Progenitor cell of endocrine pancreas (in vitro differentiated cells): ENCODE measurements at regions not wholly inside any gene's neighbourhood (a gene's known extent, or its start where the extent isn't known, plus 50 kb on each side); places are given as distances from the start of the nearest gene placed in this dataset.

Experiments
- DNase-seq: peaks from one replicate; pipeline ENCODE4 v3.0.0; 2021; ENCODE audit warnings: low spot score; ENCODE audit not compliant: unreplicated experiment
- H3K27ac Mint-ChIP-seq: 2 replicates; pipeline ENCODE4 v1.8.0; 2021; ENCODE audit warnings: mild to moderate bottlenecking, moderate library complexity, mixed read lengths
- H3K27me3 Mint-ChIP-seq: 2 replicates; pipeline ENCODE4 v1.8.0; 2021; ENCODE audit warnings: mixed read lengths
- H3K36me3 Mint-ChIP-seq: 2 replicates; pipeline ENCODE4 v1.8.0; 2022; ENCODE audit warnings: mixed read lengths; ENCODE audit not compliant: insufficient read depth
- H3K4me1 Mint-ChIP-seq: 2 replicates; pipeline ENCODE4 v1.8.0; 2021; ENCODE audit warnings: low read depth, mixed read lengths
- H3K4me3 Mint-ChIP-seq: 2 replicates; pipeline ENCODE4 v1.8.0; 2021; ENCODE audit warnings: low read depth, mild to moderate bottlenecking, moderate library complexity, mixed read lengths
- H3K9me3 Mint-ChIP-seq: 2 replicates; pipeline ENCODE4 v1.8.0; 2021; ENCODE audit warnings: low read depth, mixed read lengths
- CTCF ChIP-seq: fragments of 200-600 bp; sonication (generic); IDR thresholded peaks from one replicate; pipeline ENCODE4 v1.5.0; 2021; ENCODE audit warnings: antibody characterized with exemption, mild to moderate bottlenecking; ENCODE audit not compliant: unreplicated experiment

GRCh38 chr4:107153228-107153627 lies 117.1 kb upstream of the DKK2 start:
- H3K4me1 Mint-ChIP-seq: peaks cover 12% of the 10 kb centered on the region
- peak; percentile 20 for TF ChIP-seq CTCF
- no peak for DNase-seq
- H3K9me3 Mint-ChIP-seq: peaks cover 11% of the 10 kb centered on the region
- no peaks in the 10 kb centered on the region for H3K36me3 Mint-ChIP-seq
- no peaks in the 10 kb centered on the region for H3K27me3 Mint-ChIP-seq
- no peak overlapping the region for H3K27ac Mint-ChIP-seq
- H3K4me3 Mint-ChIP-seq: no peak overlapping the region

- TF ChIP-seq CTCF: no peak
- Mint-ChIP-seq H3K27ac (no peak overlapping the region), H3K4me1 (peaks cover 14% of the 10 kb centered on the region), H3K4me3 (no peak overlapping the region), H3K27me3 (no peaks in the 10 kb centered on the region), H3K36me3 (no peaks in the 10 kb centered on the region), H3K9me3 (peaks cover 13% of the 10 kb centered on the region)
- no peak for DNase-seq
Observed at GRCh38 chr4:107151173-107151572, 115.1 kb upstream of the DKK2 start.

GRCh38 chr4:107148904-107149303 lies 112.8 kb upstream of the DKK2 start:
- no peak for DNase-seq
- H3K27me3 Mint-ChIP-seq: no peaks in the 10 kb centered on the region
- peaks cover 8% of the 10 kb centered on the region for H3K4me1 Mint-ChIP-seq
- peaks cover 18% of the 10 kb centered on the region for H3K9me3 Mint-ChIP-seq
- H3K27ac Mint-ChIP-seq: no peak overlapping the region
- H3K4me3 Mint-ChIP-seq: no peak overlapping the region
- TF ChIP-seq CTCF: no peak
- no peaks in the 10 kb centered on the region for H3K36me3 Mint-ChIP-seq

GRCh38 chr4:107147873-107148272 lies 111.8 kb upstream of the DKK2 start:
- no peak for TF ChIP-seq CTCF
- peaks cover 18% of the 10 kb centered on the region for H3K9me3 Mint-ChIP-seq

GRCh38 chr4:107138433-107138832 lies 102.3 kb upstream of the DKK2 start:
- no peak for DNase-seq
- H3K4me3 Mint-ChIP-seq: no peak overlapping the region
- peaks cover 4% of the 10 kb centered on the region for H3K9me3 Mint-ChIP-seq
- peak overlapping the region; percentile 22 for H3K27ac Mint-ChIP-seq
- no peaks in the 10 kb centered on the region for H3K27me3 Mint-ChIP-seq
- peaks cover 21% of the 10 kb centered on the region for H3K4me1 Mint-ChIP-seq
- TF ChIP-seq CTCF: no peak
- no peaks in the 10 kb centered on the region for H3K36me3 Mint-ChIP-seq

More at GRCh38 chr4:107147873-107148272, 111.8 kb upstream of the DKK2 start:
- H3K36me3 Mint-ChIP-seq: no peaks in the 10 kb centered on the region
- no peaks in the 10 kb centered on the region for H3K27me3 Mint-ChIP-seq
- no peak overlapping the region for H3K4me3 Mint-ChIP-seq
- H3K27ac Mint-ChIP-seq: no peak overlapping the region
- DNase-seq: no peak
- H3K4me1 Mint-ChIP-seq: peaks cover 6% of the 10 kb centered on the region
